GM19463 (cell line): ENCODE measurements at regions not wholly inside any gene's neighbourhood (a gene's known extent, or its start where the extent isn't known, plus 50 kb on each side); places are given as distances from the start of the nearest gene placed in this dataset.

ENCODE experiments used
- ATAC-seq: cut with Tn5 transposase; IDR thresholded peaks from one replicate; pipeline ENCODE4 v1.9.1; 2021; ENCODE audit warnings: mild to moderate bottlenecking, moderate library complexity; ENCODE audit not compliant: unreplicated experiment

DNA sequence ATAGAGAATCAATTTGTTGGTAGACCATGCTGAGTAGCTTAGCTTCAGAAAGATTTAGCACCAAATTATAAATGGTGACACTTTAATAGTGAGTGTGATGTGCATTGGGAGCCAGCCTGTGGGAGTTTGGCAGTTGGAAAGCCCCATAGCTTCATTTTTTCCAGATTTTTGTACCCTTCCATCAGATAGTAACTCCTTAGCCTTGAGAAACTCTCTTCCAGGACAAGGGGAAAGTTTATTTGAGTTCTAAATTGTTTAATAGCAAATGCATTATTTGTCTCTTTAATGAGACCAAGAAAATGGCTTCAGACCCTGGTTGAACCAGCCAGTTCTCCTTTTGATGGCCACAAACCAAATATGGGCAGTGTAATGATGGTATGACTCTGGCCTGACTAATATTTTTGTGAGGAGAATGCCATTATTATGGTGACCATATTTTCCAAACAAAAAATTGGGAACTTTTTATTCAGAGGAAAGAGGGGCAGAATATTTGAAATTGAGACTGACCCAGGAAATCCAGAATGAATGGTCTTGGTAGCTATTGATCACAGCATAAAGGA is 49.8 kb downstream of the PLCE1 start:
- no peak for ATAC-seq

DNA sequence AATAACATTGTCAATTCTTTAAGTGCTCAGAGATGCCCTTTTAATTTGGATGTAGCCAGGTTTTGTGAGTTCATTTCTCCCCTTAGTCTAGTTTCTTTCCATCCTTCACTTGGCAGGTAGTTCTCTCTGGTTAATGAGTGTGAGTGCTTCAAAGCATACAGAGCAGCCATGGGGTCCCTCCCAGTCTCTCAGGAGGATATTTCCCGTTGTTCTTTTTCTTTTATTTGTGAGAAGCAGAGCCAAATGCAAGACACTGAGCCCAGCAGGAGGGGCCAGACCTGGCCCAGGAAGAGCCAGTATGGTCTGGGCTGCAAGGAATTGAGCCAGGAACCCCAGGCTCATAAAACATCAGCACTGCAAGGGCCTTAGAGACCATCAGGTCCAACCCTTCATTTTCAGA is 52.4 kb downstream of the PLCE1 start:
- no peak for ATAC-seq

DNA sequence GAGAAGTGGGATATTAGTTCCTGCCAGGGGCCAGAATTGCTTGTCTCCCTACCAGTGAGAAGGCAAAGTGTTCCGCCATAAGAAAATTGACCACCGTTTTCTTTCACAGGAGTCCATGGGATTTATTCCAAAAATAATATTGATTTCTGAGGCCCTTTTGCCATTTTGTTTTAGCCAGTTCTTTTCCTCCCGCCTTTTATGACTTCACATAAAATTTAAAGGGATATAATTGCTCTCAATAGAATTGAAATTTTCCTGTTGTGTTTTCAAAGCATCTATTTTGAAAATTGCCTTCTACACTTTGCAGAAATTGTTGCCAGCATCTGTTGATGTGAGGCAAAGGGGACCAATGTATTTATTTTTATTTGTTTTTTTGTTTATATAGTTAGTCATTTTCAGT is 53.6 kb downstream of the PLCE1 start:
- ATAC-seq, result no peak

DNA sequence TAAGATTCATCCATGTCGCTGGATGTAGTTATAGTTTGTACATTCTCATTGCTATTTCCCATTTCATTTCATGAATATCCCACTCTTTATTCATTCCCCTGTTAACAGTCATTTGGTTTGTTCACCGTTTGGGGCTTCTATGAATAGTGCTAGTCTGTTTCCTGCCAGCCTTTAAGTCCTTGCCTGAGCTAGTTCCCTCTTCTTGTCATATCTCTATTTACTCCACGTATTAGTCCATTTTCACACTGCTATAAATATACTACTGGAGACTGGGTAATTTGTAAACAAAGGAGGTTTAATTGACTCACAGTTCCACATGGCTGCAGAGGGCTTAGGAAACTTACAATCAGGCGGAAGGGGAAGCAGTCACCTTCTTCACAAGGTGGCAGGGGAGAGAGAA is 56.2 kb downstream of the PLCE1 start:
- ATAC-seq, result no peak

DNA sequence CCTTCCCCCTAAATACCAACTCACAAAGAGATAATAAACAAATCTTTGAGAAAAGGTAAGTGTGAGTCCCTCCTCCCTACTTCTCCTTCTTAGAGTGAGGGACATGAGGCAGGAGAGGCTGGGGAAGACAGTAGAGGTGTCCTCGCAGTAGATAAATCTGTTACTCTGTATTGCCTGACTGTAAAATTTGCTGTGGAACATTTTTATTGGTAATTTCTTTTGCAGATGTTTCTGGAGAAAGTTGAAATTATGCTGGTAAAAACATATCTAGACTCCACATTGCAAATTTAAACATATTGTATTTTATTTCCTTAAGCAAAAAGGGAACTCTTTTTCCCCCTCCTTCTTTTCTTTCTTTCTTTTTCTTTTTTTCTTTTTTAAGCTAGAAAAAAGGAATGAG is 58.5 kb downstream of the PLCE1 start:
- ATAC-seq, result no peak

DNA sequence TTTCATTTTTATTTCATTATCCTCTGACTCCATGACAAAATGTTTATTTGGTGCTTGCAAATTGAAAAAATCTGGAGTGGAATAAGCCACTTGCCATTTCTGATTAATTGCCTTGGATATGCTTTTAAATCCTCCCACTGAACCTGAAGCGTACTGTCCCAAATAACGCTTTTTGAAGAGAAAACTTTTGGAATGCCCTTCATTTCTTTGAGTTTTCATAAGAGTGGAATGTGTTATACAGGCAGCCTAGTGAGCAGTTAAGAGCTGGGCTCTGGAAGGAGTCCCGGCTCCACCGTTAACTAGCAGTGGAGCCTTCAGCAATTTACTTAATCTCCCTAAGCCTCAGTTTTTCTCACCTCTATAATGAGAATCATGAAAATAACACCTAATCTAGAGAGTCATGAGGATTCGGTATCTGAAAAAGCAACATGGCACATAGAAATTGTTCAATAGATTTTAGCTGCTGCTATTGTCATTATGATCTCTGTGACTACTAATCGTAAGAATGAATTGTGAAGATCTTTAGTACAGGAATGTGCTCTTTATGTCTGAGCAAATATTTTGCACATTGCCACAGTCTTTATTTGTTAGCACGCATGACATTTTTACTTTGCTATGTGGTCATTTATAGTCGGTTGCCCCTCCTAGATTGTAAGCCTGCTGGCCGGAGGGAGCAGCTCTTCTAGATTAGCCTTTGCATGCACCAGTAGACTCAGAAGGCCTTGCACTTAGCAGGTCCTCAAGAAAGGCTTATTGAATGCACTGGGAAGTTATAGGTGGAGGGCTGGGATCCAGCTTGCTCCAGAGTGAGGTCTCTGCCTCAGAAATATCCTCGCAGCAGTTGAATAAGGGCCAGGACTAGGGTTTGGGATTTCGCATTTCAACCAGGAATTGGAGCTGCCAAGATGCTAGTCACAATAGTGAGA is 59.4 kb downstream of the PLCE1 start:
- no peak for ATAC-seq

DNA sequence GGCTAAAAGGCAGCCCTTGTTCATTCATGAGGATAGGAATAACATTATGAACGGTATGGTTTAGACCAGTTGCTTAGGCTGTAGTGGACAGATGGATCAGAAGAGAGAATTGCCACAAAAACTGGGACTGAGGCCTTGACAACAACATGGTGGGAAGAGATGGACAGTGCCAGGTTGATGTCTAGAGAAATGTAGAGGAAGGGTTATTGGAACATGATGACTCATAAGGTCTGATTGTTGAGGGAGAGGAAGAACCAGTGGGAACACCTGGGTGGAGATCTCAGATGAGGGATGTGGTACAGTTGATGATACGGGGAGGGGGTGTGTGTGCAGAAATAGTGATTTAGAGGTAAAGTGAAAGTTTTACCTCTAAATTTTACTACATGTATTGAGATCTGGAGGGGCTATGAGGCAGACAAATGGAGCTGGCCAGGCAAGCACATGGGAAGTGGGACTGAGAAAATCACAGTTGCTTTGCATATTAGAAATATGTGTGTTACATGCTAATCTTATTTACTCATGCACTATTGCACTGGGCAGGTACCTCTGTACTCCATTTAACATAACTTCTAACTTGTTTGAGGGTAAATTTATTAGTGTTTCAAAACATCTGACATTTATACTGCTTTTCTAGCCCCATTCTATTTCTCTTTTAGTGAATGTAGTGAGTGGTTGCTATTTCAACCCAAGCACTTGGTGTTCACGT is 65.6 kb downstream of the PLCE1 start:
- no peak for ATAC-seq

DNA sequence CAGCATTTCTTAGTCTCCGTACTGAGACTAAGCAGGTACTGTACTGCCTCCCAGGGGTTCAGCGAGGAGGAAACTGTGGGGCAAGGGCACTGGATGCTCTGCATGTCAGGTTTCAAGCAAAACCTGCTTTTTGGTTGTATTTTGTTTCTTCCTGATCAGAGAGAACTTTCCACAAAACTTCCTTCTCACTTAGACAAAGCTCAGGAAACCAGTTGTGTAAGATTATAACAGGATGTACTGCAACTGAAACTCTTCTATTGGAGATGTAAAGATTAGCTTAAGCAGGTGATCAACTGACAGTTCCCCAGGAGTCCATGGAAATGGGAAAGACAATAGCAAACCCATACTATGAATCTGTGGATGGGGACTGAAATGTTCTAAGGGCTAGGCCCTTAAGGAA is 67.3 kb downstream of the PLCE1 start:
- ATAC-seq, result no peak

DNA sequence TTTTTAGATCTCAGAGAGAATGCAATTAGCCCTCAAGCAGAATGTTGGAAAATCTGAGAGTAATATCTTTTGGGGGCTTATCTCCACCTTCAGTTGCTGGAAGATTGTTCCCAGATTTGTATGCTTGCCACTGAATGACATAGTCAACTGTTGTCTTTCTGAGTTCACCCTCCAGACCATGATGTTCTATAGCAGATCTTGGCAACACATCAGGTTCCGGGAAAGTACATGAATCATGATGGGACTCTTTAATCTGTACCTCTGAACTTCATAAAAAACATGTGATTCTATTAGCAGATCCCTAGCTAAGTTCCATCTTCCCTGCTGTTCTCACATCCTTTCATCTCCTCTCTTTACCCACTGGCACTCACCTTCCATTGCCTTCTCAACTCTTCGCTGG is 68.9 kb downstream of the PLCE1 start:
- no peak for ATAC-seq

DNA sequence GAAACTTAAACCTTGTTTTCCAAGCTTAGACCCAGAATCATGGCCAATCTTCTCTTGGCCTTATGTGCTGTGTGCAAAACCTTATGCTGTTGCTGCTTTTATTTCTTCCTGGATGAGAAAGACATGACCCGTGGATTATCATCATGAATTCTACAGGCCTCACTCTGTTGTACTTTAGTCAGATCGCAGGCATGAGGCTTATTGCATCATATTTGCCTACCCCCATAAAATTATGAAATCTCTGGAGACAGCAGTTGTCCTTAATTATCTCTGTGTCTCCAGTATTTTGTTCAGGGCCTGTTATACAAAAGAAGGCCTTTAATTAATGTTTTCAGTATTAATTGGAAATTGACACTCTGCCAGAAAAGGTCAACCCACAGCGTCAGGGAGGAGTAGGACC is 71.6 kb downstream of the PLCE1 start:
- no peak for ATAC-seq

DNA sequence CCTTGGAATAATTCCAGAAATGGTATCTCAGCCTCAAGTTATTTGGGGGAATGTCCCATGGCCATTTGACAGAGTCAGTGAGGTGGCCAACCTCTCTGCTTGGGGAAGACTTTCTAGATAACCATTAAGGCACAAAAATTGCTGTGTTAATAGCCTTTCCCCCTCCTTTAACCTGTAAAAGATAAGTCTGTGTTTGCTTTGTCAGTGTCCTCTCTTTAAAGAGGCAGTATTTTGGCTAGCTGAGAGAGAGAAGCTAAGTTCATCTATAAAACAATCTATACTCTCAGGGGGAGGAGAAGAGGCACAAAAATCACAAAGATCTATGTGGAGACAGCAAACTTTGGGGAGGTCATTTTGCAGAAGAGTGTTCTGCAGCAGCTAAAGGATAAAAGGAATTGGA is 72.1 kb downstream of the PLCE1 start:
- ATAC-seq, result no peak

DNA sequence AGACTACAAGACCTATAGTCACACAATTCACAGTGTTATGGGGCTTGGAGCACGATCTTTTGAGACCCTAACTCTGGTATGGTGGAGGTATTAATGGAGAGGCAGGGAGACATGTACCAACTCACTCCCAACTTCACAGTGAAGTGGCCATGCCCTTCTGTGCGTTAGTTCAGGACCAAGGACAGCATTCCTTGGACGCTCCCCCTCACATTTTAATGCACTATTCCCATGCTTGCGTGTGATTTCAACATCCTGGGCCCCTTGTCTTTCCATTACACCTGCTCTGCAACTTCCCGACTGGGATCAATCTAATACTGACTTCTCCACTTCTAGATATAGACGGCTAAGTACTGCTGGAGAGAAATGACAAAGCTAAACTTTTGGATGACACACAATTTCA is 72.7 kb downstream of the PLCE1 start:
- ATAC-seq, result no peak

DNA sequence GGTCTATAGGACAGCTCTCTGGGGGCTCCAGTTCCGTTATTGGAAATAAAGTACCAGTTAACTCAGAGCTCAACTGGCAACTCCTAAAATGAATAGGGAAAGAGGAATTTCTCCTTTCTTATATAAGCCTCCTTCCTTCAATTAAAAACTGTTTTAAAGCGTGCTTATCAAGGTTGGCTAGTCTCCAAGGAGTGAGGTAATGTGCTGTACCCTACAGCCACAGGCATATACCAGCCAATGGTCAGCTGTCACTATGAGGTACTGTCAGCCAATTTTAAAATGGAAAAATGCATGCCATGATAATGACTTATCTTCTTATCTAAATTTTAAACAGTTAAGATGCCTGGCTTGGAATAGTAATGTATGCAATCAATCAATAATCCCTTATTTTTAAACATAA is 76.2 kb downstream of the PLCE1 start:
- no peak for ATAC-seq

DNA sequence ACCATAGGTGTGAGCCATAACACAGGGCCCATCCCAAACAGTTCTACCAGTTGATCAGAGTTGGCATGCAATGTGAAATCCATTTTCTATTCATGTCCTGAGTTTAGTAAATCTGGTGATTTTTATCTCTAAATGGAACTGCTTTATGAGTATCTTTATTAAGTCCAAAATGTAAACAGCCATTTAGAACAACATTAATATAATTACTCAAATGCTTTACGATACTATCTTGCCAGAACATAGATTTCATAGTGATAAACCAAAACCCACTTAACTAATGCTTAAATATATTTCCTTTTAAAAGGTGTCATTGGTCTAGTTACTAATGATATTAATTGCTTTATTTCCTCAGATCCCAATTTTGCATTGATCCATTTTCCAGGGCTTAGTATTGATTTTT is 80.7 kb downstream of the PLCE1 start:
- ATAC-seq, result no peak

DNA sequence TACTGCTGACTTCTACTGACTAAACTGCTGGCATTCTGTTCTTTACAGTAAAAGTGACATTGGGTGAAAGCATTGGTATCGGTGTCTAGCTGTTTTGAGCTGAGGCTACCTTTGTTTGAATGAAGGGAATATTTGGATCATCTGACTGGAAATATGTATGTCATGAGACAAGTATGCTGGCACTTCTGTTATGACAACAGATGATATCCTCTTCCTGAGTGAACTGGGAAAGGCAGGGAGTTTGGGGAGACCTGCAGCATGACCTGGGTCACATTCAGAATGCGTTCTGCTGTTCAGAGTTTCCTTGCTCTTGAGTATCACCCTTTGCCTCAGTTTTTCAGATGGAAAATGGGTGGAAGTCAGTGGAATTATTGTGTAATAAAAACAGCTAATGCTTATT is 81.8 kb downstream of the PLCE1 start:
- ATAC-seq, result no peak

DNA sequence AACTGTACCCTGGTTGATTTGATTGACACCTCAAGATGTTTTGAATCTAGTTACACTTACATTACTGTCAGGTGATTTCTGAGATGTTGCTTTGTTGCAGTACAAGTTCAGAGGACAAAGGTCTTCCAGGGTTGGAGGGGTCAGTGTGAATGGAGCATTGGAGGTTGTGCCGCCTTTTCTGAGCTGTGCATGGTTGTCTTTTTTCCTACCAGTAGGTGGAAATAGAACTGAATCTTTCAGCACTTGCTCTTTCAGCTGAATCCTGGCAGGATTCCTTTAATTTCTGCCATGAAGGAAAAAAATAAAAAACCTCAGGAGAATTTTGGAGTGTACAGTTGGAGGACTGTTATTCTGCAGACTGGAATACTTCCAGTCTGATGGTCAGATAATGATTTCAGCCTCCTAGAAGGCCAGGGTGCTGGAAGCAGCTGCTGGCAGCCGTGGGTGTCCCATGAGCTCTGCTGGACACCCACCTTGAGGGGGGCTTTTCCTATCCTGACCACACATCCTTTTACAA is 82.7 kb downstream of the PLCE1 start:
- ATAC-seq, result no peak

DNA sequence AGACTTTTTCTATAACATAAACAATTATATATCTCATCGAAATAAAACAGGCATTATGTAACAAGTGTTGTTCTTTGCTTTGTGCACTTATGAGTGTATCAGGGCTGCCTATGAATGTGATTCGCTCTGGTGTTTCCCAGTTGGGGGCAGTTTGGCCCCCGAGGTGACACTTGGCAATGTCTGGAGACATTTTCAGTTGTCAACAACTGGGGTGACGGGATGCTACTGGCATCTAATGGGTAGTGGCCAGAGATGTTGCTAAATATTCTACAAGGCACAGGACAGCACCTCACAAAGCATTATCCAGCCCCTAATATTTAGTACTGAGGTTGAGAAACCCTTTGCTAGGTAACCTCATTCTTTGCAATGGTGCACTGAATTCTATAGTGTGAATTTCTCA is 83.3 kb downstream of the PLCE1 start:
- ATAC-seq, result no peak

DNA sequence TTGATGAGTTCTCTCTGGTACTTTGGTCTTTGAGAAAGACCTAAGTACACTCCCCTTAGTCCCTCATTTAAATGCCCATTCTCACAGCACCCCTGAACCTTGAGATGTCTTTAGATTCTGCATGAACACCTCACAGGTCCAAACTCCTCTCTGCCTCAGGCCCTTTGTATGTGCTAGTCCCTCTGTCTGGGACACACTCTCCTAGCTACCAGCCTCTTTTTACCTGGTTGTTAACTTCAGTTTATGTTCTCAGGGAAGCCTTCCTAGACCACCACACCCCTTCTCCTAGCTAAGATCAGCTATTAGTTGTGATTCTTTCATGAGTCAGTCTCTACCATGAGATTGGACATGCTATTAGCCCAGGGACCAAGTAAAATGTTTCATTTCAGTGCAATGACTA is 86.4 kb downstream of the PLCE1 start:
- no peak for ATAC-seq

DNA sequence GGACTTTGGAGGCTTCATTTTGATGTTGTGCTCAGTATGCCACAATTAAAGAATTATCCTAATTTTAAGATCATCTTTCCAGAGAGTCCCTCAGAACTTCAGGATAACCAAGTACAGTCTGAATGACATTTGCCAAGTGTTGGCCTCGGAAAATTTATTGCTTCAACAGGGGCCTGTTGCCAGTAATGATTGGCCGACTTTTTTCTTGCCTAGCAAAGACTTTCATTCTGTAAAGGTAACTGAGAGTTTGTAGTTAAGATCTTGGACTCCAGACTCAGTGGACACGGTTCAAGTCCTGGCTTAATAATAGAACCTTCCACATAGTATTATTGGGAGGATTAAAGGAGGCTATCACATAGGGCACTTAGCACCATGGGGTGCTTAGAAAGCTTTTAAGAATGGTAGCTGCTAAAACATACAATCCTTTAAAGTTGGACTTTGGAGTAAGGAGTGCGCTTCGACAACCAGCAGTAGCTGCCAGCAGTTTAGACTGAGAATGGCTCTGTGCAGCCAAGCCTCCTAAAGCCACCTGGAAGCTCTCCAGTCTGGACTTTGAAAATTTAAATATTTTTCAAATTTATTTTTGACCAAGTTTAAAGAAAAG is 90.0 kb downstream of the PLCE1 start:
- ATAC-seq, result no peak

DNA sequence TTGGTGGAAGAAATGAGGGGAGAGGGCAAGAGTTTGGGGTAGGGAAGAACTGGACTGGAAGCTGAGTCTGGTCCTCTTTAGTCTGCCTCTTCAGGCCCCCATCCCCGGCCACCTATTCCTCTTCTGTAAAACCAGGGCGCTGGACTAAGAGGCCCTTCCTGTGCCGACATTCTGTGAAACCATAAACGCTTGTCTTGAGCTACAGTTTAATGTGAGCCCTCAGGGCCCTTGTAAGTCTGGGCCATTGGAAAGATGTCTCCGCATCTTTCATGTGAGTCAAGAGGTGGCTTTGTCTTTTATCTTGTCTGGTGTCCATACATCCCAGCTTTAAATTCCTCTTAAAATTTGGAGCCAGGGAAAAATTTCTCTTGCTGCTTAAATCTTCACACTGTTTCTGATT is 90.6 kb downstream of the PLCE1 start:
- ATAC-seq, result no peak

DNA sequence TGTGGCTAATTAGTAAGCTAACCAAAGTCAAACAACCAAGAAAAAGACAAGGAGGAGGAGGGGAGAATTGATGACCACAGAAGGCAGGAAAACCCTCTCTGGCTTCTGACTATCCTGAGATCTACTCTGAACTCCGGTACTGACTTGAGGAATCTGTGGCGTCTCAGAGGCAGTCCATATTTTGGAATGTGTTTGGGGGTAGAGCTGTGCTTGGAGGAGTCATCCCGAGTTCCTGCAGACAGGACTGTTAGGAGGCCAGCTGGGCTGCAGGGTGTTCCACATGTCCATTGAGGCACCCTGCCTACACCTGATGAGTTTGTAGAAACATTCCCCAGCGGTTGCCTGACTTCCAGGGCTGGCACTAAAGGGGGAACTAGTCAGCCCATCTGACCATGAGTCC is 91.6 kb downstream of the PLCE1 start:
- ATAC-seq, result no peak
